ENCODE measurements at regions not wholly inside any gene's neighbourhood (a gene's known extent, or its start where the extent isn't known, plus 50 kb on each side); places are given as distances from the start of the nearest gene placed in this dataset.
A peak's percentile ranks its signal among the peaks of the same experiment; 100 is the strongest.

DNA sequence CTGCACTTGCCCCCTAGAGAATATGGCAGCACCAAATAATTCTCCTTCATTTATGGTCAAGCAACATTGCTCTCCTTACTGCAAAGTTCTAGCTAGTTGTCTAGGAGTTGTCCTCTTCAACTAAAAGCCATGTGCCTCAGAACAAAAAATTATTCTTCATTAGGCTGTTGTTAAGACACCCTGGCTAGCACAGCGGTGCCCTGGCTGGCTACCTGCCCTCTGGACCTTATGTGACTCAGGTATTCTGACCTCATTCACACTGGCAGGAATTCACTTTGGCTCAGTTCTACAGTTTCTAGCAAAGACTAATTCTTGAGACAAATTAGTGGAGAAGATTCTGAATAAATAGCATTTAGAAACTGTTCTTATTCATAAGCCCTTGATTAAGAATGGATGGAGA lies 224.4 kb upstream of the KRR1 start:
- H3K4me3 ChIP-seq (ENCODE audit: low read depth in 1 of 3, low read length in 3 of 3), result no peak overlapping the region
- no peaks in the 10 kb centered on the region for H3K36me3 ChIP-seq (ENCODE audit: control insufficient read depth in 4 of 4, insufficient read depth in 3 of 4, low read depth in 1 of 4, low read length in 3 of 4)
- no peak for TF ChIP-seq FOXA2 (IDR thresholded peaks at IDR 0.05)
- peak; percentile 71 to 87 for TF ChIP-seq JUND (IDR thresholded peaks at IDR 0.05)
- peak; percentile 65 to 75 for TF ChIP-seq HNF4A (conservative IDR thresholded peaks at IDR 0.05)
- peak; percentile 26 to 39 for TF ChIP-seq RAD21 (IDR thresholded peaks at IDR 0.05)
- peak; percentile 54 to 58 for TF ChIP-seq RXRA (IDR thresholded peaks at IDR 0.05)
- TF ChIP-seq ATF3 (IDR thresholded peaks at IDR 0.05), result peak; percentile 38
- no peak for DNase-seq (ENCODE audit: low spot score)
- no peaks in the 10 kb centered on the region for H3K9me3 ChIP-seq (ENCODE audit: control insufficient read depth in 4 of 4, low read length in 3 of 4)
- H3K4me1 ChIP-seq (ENCODE audit: control insufficient read depth in 4 of 4, insufficient read depth in 4 of 4, low read length in 3 of 4), result peaks cover 0 to 9% (median 5%) of the 10 kb centered on the region in 4 donors
- no peak overlapping the region for H3K27ac ChIP-seq (ENCODE audit: low read depth in 1 of 2, low read length in 2 of 2)
- no peak overlapping the region for H3K9ac ChIP-seq (ENCODE audit: low read depth in 1 of 2, low read length in 2 of 2)
- WGBS, result 36% methylated on average over 1 of the region's 1 CpG
- H3K27me3 ChIP-seq (ENCODE audit: control insufficient read depth in 4 of 4, insufficient read depth in 4 of 4, low read length in 3 of 4), result no peaks in the 10 kb centered on the region

- H3K27me3 ChIP-seq (ENCODE audit: control insufficient read depth in 4 of 4, insufficient read depth in 4 of 4, low read length in 3 of 4), result no peaks in the 10 kb centered on the region
- H3K36me3 ChIP-seq (ENCODE audit: control insufficient read depth in 4 of 4, insufficient read depth in 3 of 4, low read depth in 1 of 4, low read length in 3 of 4), result no peaks in the 10 kb centered on the region
- DNase-seq (ENCODE audit: low spot score), result no peak
- no peaks in the 10 kb centered on the region for H3K9me3 ChIP-seq (ENCODE audit: control insufficient read depth in 4 of 4, low read length in 3 of 4)
- WGBS, result 82% methylated on average over 1 of the region's 1 CpG
- no peaks in the 10 kb centered on the region for H3K4me1 ChIP-seq (ENCODE audit: control insufficient read depth in 4 of 4, insufficient read depth in 4 of 4, low read length in 3 of 4)
- no peak overlapping the region for H3K27ac ChIP-seq (ENCODE audit: low read depth in 1 of 2, low read length in 2 of 2)
- no peak overlapping the region for H3K9ac ChIP-seq (ENCODE audit: low read depth in 1 of 2, low read length in 2 of 2)
- no peak for TF ChIP-seq YY1 (IDR thresholded peaks at IDR 0.05)
- no peak for TF ChIP-seq RAD21 (IDR thresholded peaks at IDR 0.05)
- TF ChIP-seq FOXA1 (IDR thresholded peaks at IDR 0.05), result no peak
- no peak for TF ChIP-seq HNF4G (IDR thresholded peaks at IDR 0.05)
- TF ChIP-seq HNF4A (conservative IDR thresholded peaks at IDR 0.05), result no peak
- TF ChIP-seq TAF1 (conservative IDR thresholded peaks at IDR 0.05), result no peak
- no peak for TF ChIP-seq FOXA2 (IDR thresholded peaks at IDR 0.05)
- no peak for TF ChIP-seq RXRA (IDR thresholded peaks at IDR 0.05)
- TF ChIP-seq NR2F2 (IDR thresholded peaks at IDR 0.05), result no peak
- TF ChIP-seq, protein P1, sequence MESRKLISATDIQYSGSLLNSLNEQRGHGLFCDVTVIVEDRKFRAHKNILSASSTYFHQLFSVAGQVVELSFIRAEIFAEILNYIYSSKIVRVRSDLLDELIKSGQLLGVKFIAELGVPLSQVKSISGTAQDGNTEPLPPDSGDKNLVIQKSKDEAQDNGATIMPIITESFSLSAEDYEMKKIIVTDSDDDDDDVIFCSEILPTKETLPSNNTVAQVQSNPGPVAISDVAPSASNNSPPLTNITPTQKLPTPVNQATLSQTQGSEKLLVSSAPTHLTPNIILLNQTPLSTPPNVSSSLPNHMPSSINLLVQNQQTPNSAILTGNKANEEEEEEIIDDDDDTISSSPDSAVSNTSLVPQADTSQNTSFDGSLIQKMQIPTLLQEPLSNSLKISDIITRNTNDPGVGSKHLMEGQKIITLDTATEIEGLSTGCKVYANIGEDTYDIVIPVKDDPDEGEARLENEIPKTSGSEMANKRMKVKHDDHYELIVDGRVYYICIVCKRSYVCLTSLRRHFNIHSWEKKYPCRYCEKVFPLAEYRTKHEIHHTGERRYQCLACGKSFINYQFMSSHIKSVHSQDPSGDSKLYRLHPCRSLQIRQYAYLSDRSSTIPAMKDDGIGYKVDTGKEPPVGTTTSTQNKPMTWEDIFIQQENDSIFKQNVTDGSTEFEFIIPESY (IDR thresholded peaks at IDR 0.05), result no peak
- TF ChIP-seq MAX (IDR thresholded peaks at IDR 0.05), result no peak
- no peak for TF ChIP-seq EGR1 (IDR thresholded peaks at IDR 0.05; ENCODE audit: low read depth in 2 of 2)
- H3K4me3 ChIP-seq (ENCODE audit: low read depth in 1 of 3, low read length in 3 of 3), result no peak overlapping the region
Measured at GRCh38 chr12:75728826-75729225, 217.4 kb upstream of the KRR1 start.

GRCh38 chr12:75727577-75727976 lies 216.2 kb upstream of the KRR1 start:
- Histone ChIP-seq H3K27ac (ENCODE audit: low read depth in 1 of 2, low read length in 2 of 2) (no peak overlapping the region), H3K4me3 (ENCODE audit: low read depth in 1 of 3, low read length in 3 of 3) (no peak overlapping the region), H3K27me3 (ENCODE audit: control insufficient read depth in 4 of 4, insufficient read depth in 4 of 4, low read length in 3 of 4) (no peaks in the 10 kb centered on the region), H3K9me3 (ENCODE audit: control insufficient read depth in 4 of 4, low read length in 3 of 4) (no peaks in the 10 kb centered on the region), H3K9ac (ENCODE audit: low read depth in 1 of 2, low read length in 2 of 2) (no peak overlapping the region), H3K36me3 (ENCODE audit: control insufficient read depth in 4 of 4, insufficient read depth in 3 of 4, low read depth in 1 of 4, low read length in 3 of 4) (no peaks in the 10 kb centered on the region), H3K4me1 (ENCODE audit: control insufficient read depth in 4 of 4, insufficient read depth in 4 of 4, low read length in 3 of 4) (no peaks in the 10 kb centered on the region)
- DNase-seq (ENCODE audit: low spot score), result no peak
- 83% methylated on average over 2 of the region's 2 CpGs for WGBS
- TF ChIP-seq FOXA1 (IDR thresholded peaks at IDR 0.05) (no peak), HNF4G (IDR thresholded peaks at IDR 0.05) (no peak), RAD21 (IDR thresholded peaks at IDR 0.05) (no peak), CTCF (IDR thresholded peaks at IDR 0.05; ENCODE audit: low read depth, low read length, missing input control) (no peak), FOXA2 (IDR thresholded peaks at IDR 0.05) (no peak), MAX (IDR thresholded peaks at IDR 0.05) (no peak), GABPA (IDR thresholded peaks at IDR 0.05 in 1 of 2, conservative IDR thresholded peaks at IDR 0.05 in 1 of 2) (no peak), YY1 (IDR thresholded peaks at IDR 0.05) (no peak), EGR1 (IDR thresholded peaks at IDR 0.05; ENCODE audit: low read depth in 2 of 2) (no peak), HNF4A (conservative IDR thresholded peaks at IDR 0.05) (no peak)
- TF ChIP-seq, protein P2, sequence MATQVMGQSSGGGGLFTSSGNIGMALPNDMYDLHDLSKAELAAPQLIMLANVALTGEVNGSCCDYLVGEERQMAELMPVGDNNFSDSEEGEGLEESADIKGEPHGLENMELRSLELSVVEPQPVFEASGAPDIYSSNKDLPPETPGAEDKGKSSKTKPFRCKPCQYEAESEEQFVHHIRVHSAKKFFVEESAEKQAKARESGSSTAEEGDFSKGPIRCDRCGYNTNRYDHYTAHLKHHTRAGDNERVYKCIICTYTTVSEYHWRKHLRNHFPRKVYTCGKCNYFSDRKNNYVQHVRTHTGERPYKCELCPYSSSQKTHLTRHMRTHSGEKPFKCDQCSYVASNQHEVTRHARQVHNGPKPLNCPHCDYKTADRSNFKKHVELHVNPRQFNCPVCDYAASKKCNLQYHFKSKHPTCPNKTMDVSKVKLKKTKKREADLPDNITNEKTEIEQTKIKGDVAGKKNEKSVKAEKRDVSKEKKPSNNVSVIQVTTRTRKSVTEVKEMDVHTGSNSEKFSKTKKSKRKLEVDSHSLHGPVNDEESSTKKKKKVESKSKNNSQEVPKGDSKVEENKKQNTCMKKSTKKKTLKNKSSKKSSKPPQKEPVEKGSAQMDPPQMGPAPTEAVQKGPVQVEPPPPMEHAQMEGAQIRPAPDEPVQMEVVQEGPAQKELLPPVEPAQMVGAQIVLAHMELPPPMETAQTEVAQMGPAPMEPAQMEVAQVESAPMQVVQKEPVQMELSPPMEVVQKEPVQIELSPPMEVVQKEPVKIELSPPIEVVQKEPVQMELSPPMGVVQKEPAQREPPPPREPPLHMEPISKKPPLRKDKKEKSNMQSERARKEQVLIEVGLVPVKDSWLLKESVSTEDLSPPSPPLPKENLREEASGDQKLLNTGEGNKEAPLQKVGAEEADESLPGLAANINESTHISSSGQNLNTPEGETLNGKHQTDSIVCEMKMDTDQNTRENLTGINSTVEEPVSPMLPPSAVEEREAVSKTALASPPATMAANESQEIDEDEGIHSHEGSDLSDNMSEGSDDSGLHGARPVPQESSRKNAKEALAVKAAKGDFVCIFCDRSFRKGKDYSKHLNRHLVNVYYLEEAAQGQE (IDR thresholded peaks at IDR 0.05), result no peak
- TF ChIP-seq, protein P1 (IDR thresholded peaks at IDR 0.05), result no peak

All from liver (tissue), 8 donors.